NCI-H146 treated with DMSO at 0.1 percent for 48 hours (cell line): ENCODE measurements at regions not wholly inside any gene's neighbourhood (a gene's known extent, or its start where the extent isn't known, plus 50 kb on each side); places are given as distances from the start of the nearest gene placed in this dataset.
"Not testable (repeated sequence)": the region's sequence is repeated elsewhere in the genome, so short reads cannot be mapped to it uniquely, and the experiment has no call there.

Experiments
- DNase-seq: peaks from one replicate; lab custom pipeline; 2025; ENCODE audit not compliant: unreplicated experiment; lab: John Stamatoyannopoulos, UW

DNA sequence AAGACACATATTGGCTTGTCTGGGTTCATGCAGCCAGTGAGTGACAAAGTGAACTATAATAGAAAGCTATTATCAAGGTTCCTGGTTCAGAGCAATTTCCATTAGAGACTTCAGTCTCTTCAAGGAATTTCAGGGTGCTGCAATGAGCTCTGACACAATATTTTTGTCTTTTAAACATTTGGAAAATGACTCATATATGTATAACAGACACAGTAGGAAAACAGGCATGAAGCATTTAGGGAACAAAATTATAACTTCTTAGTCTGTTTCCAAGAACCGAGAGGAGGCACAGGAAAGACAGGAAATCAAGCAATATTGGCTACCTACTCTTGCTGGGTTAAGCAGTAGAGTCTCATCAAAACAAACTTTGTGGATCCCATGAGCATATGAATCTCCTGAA is 170.4 kb downstream of the PTPRC start:
- no peak for DNase-seq

DNA sequence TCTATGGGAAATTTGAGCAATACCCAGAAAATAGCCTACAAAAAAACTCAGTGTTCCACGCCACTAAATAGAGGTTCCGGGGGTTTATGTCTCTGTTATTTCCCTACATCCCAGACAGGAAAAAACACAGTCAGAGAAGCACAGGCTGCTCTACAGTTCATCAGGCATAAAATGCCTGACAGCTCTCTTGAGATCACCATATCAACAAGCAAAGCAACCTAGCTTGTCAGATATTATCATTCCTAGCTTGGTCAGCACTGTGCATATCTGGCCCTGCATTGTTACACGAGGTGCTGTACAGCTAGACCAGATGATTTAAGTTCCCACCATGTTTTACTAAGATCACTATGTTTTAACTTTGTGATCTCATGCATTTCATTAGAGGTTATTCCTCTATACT is 172.6 kb downstream of the PTPRC start:
- DNase-seq = no peak

DNA sequence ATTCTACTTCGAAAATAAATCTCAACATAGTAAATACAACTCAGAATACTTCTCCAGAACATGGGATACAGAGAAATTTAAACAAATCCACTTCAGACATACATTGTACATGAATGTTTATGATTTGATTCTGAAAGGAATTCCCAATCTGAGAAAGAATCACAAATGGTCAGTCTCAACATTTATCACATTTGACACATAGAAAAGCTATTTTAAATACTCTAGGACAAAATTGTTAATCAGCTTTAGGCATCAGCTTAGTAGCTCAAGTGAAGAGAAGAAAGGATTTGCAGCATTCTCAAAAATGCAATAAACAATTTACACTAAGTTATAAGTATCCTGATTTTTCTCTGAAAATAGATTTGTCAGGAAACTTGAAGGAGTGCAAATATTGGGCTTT is 184.8 kb downstream of the PTPRC start:
- no peak for DNase-seq

DNA sequence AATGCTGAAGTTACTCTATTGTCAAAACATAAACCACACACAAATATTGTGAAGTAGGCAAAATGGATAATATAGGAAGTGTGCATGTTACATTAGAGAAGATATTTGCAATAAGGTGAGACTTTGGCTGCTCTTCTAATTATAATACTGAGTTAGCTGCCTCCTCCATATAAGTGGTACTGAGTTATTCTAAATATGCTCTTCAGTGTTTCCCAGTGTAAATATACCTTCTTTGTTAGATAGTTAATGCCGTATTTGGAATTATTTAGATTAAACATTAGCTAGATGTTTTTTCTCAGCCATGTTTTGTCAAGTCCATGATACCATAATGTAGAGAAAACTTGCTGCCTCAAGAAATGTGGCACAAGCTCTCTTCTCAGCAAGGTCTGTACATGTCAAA is 186.4 kb downstream of the PTPRC start:
- DNase-seq = no peak

DNA sequence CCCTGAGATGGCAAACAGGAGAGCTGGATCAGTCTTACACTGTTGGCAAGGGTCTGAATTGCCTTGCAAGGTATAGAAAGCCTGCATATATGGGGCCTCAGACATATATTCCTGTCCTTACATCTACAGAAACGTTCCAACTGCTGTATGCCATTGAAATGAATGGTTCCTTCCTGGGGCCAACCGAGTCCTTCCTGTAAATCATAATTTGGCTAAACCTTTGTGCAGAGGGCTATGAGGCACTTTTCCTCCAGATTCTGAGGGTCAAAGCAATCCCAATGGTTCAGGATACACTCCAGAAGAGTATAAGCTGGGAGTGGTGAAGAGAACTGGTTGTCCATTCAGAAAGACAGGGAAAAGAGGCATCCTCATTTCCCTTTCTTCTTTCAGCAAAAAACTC is 190.5 kb downstream of the PTPRC start:
- DNase-seq = no peak

DNA sequence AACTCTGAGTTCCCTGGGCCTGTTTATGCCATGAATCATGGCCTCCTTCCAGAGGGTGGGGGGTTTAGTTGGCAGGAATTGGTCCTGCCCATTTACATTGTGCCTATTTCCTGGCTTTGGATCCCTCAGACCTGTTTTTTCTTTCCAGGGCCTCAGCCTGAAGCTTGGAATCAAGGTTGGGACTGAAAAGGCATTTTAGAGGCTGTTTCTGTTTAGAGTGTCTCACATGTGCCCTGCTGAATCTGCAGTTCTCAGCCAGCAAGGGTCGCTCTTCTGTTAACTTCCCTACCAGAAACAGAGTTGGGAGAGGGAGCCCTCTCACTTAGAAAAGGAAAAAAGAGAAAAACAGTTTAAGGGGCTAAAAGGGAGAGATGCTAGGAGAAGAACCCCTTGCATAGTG is 191.1 kb downstream of the PTPRC start:
- DNase-seq = no peak

DNA sequence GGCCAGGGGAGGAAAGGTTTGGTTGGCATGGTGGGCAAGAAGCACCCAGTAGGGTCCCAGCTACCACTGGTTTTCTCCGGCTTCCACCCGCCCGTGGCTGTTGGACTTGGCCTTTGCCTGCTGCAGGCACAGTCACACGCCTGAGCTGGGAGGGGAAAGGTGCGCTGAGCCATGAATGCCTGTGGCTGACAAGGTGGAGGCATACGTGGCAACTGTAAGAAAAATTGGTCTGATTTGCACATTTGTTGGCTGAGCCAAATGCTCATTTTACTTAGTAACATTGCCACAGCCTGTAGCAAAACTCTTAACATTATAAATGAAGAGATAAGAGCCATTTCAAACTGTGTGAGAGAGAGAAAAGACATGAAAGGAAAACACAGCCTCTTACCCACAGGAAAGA is 191.6 kb downstream of the PTPRC start:
- no peak for DNase-seq

DNA sequence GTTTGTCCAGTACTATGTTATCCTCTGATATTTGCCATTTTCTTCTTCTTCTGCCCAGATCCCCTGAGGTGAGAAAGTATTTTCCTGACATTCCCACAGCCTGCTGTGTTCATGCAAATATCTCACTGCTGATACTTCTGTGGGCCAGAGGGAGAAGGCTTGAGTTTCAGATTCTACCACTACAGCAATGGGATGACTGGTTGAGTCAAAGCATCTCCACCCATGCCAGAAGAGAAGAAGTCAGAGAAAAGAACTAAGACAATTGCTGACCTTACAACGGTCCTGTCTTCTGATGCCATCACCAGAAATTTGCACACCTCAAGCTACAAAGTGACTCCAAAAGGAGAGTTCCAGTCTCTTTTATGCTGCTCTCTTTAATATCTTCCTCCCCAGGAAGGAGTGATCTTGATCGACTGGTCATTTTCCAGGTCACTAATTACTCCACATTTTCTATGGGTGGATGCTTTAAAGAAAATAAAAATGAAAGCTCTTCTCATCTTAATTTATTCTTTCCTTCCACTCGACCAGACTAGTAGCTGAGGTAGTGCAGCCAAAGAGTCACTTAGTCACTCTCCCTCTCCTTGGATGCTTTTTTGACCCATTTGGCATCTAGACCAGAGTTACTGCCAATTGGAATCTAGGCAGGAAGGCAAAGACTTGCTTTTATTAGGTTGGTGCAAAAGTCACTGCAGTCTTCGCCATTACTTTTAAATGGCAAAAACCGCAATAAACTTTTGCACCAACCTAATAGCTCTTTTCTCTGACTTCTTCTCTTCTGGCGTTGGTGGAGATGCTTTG is 195.1 kb downstream of the PTPRC start:
- no peak for DNase-seq

DNA sequence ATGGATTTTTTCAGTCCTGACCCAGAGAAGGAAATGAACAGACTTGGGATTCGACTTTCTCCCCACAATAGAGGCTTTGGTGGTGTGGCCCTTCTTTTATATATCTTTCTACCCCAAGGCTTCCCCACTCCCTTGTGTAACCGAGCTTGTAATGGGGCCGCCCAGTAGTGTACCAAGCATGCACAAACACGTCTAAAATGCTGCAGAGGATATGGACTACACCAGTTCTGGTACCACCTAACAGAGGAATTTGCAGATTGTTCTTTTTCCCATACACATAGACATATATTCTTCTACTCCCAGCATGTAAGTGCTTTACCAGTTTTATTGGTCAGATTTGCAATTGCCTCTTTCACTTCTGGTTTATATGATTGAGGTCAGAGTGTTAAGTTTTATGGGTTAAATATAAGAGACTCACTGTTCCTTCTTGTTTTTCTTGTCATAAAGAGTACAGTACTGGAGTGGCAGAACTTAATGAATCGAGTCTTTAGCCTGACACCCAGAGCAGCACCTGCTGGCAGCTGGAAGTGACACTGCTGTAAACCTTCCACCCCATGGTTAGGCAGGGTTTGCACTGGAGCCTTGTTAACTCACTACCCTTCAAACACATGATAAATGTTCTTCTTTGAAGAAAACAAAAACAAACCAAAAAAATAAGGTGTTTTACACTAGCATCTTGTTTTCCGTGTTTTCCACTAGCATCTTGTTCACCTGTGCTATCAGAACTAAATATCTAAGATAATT is 198.6 kb downstream of the PTPRC start:
- no peak for DNase-seq

DNA sequence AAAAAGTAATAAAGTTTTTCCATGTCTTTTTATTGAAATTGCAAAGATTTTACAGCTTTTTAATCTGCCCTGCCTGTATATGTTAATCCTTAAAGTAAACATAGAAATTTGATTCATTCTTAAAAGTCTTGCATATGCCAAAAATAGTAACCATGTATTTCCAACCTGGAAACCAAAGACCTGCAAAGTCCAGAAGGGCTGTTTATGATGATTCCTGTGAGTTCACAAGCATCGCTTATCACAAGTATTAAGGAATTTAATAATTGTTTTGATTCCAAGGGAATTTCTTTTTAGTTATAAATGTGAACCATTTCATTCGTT is 199.1 kb downstream of the PTPRC start:
- no peak for DNase-seq

DNA sequence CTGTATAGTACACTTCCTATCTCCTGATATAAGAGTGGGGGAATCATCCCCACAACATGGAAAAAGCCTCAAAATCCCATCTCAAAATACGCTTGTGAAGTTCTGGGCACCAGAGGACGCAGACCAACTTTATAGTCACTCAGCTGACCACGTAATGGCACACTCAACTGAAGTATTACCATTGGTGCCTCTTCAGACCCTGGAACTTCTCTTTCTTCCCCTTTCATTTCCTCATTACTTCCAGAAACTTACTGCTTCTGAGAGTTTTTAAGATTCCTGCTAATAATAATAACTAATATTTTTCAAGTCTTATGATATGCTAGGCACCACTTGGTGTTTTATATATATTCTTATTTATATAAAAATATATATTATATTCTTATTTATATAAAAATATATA is 202.6 kb downstream of the PTPRC start:
- no peak for DNase-seq

DNA sequence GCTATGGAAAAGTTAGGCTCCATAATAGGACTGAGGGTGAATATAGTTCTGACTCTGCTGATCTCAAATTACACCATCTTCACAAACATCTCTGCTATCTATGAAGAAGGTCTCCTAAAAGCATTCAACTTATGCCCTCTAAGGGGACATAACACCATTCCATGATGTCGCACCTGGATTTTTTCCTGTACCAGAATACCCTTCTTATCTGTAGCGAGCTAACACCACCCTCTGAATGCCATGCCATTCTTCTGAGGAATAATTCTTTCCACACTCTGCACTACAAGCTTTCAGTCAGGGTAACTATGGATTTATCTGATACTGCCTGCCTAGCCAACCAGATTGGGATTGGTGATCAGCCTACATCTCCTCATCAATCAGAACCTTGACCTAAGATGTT is 203.8 kb downstream of the PTPRC start:
- DNase-seq = no peak

DNA sequence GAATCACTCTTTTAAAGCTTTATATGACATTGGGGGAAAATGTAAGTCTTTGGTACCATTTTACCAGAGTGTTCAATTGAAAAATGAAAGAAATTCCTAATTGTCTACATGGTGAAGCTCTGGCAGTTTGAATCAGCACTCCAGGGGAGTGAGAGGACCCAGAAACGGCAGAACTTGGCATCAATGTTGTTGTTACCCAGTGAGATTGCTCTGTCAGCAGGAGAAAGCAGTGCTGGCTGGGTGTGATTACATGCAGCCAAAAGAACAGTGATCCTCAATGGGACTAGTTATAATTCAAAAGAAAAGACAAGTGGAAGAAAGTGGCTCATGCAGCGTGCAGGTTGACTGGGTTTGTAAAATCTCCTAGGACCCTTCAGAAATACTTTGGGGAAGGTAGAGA is 206.4 kb downstream of the PTPRC start:
- DNase-seq = no peak

DNA sequence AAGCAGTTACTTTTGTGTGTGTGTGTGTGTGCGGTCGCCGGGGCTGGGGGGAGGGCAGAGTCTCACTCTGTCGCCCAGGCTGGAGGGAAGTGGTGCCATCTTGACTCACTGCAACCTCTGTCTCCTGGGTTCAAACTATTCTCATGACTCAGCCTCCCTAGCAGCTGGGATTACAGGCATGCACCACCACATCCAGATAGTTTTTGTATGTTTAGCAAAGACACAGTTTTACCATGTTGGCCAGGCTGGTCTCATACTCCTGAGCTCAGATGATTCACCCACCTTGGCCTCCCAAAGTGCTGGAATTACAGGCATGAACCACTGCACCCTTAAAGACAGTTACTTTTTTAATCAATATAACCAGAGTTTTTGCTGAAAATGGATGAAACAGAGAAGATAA is 207.0 kb downstream of the PTPRC start:
- DNase-seq = no peak

DNA sequence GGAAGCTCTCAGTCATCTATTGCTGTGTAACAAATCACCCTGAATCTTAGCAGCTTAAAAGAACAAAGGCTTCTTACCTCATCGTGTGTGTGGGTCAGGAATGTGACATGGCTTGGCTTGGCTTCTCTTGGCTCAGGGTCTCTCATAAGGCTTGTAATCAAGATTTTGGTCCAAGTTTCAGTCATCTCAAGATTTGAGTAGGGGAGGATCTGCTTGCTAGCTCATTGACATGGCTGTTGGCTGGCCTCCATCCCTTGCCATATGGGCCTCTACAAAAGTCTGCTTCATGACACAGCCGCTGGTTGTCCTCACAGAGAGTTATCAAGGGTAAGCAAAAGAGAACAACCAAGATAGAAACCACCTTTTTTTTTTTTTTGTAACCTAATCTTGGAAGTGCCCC is 207.7 kb downstream of the PTPRC start:
- no peak for DNase-seq

DNA sequence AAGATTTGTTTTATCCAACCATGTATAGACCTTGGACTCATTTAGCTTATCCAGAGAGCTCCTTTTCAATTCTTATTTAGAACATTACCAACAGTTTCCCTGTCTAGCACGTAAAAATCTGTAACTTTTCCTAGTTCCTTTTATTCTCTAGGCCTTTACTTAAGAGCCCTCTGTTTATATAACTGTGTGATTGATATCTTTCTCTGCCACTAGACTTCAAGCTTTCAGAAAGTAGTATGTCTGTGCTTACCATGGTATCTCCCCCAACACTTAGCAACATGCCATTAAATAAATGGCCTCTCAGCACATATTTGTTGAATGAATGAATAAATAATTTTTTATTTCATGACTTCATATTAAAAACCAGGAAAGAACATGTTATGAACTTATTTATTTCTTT is 209.4 kb downstream of the PTPRC start:
- DNase-seq = no peak

DNA sequence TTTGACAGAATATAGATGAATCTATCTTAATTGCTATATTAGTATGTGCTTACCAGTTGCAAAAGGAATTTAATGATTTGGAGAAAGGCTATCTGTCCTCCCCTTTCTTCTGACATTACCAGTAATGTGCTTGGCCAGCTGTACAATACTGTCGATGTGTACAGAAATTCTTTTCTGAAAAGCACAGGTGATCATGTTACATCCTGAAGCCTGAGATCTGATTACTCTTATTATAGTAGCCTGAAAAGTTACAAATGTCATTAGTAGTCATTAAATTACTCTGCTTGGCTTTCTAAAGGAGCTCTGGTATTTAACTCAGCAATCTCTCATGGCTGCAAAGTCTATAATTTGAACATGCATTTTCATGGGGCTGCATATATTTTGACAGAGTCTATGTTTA is 209.8 kb downstream of the PTPRC start:
- DNase-seq = peak; percentile 24

DNA sequence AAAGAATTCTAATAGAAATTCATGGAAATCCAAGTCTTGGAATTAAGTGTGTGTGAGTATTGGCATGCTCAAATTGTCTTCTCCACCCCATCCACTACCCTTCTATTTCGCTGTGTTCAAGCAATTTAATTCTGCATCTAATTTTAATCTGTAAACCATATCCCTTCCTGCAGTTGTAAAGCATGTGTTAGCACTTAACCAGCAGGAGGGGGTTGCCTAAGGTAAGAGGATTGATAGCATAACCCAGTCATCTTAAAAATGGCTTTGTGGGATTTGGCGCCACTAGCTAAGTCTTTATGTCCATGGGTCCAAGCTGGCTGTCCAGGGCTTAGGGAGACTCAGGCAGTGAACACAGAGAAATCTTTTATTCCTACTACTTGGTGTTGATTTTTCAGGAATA is 210.3 kb downstream of the PTPRC start:
- DNase-seq = no peak

DNA sequence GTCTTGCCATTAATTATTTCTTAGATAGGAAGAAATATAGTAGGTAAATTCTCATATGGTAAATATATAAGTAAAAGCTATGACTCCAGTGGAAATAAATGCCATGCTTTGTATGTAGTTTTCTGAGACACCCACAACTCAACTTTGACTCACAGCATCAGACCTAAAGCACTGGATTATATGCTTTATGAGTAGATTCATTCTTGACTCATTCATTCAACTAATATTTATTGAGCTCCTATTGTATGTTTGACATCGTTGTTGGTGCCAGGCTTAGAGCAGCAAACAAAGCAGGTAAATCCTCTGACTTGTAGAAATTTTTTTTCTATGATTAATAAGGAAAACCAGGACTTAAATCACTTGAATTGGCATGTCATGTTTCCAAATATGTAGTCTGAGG is 211.4 kb downstream of the PTPRC start:
- no peak for DNase-seq

DNA sequence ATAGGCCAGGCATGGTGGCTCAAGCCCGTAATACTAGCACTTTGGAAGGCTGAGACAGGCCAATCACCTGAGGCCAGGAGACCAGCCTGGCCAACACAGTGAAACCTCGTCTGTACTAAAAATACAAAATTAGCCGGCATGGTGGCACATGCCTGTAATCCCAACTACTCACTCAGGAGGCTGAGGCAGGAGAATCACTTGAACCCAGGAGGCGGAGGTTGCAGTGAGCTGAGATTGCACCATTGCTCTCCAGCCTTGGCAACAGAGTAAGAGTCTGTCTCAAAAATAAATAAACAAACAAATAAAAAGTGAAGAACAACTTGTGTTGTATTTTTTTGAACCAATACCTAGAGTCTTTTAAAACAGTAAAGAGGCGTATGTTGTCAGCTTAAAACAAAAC is 212.1 kb downstream of the PTPRC start:
- DNase-seq = not testable (repeated sequence)

DNA sequence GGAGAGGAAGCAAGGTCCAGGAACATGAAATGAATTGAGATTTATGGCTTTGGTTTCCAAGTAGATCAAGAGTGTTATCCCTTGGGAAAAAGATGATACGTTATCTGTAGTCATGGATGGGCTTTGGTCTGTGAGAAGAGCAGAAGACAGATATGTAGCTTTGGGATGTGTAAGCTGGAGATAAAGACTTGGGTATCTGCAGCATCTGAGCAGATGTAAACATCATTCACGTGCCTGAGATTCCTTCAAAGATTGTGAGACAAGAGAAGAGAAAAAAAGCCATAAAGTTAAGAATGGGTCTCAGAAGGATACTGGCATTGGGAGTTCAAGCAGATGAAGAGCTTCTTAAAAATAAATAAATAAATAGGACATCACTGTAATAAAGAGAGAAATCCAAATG is 217.8 kb downstream of the PTPRC start:
- no peak for DNase-seq

DNA sequence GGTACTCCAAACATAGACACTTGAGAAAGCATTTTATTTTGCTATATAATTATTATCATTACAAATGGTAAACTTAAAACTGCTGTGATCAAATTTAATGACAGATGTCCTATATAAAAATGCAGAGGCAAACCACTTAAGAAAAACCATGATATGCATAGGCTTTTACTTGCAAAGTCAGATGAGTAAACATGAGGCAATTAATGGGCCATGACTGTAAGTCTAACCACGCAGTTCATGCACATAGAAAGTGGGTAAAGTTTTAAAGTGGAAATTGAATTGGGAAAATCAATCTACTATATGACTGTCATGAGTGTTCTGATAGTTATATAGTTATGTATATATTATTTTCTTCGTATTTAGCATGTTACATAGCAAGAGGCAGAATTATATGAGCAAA is 219.2 kb downstream of the PTPRC start:
- no peak for DNase-seq

DNA sequence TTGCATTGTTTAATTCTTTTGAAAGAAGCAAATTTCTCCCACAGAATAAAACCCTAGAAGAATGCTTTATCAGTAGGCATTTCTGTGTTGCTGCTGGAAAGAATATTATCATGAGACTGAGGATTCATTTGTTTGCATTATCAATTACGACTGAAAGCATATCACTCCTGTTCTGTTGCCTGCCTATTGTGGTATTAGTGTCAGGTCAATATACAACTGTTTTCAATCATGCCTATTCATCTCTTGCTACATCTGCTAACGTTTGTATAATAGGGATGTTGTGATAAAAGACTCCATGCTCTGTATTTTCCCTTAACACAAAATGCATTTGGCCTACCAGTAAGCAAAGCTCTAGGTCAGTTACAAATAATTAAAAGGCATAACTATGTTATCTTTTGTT is 221.5 kb downstream of the PTPRC start:
- no peak for DNase-seq
